Upper lobe of left lung (tissue), 4 donors: ENCODE measurements at regions not wholly inside any gene's neighbourhood (a gene's known extent, or its start where the extent isn't known, plus 50 kb on each side); places are given as distances from the start of the nearest gene placed in this dataset.

ENCODE experiments used
- CTCF ChIP-seq, 6 experiments: fragments of 450-650 bp in 4 of 6; fragments of 200-600 bp in 2 of 6; sonication (generic) in 2 of 6; IDR thresholded peaks; one replicate each; pipeline ENCODE4 v1.5.1; 2016 to 2019; ENCODE audit warnings: antibody characterized with exemption in 6 of 6
- EP300 ChIP-seq, 4 donors: sonication (generic); formaldehyde crosslinking; IDR thresholded peaks; one replicate each; pipeline ENCODE4 v1.5.1; 2017; ENCODE audit warnings: antibody characterized with exemption in 4 of 4, control low read depth in 2 of 4
- POLR2A ChIP-seq, 4 donors: fragments of 450-650 bp; IDR thresholded peaks; one replicate each; pipeline ENCODE4 v1.5.1; 2016 to 2017; ENCODE audit warnings: antibody characterized with exemption in 4 of 4, mild to moderate bottlenecking in 2 of 4
- POLR2AphosphoS5 ChIP-seq, 2 donors: sonication (generic); formaldehyde crosslinking; IDR thresholded peaks; one replicate each; pipeline ENCODE4 v1.5.1; 2017; ENCODE audit warnings: antibody characterized with exemption in 2 of 2

DNA sequence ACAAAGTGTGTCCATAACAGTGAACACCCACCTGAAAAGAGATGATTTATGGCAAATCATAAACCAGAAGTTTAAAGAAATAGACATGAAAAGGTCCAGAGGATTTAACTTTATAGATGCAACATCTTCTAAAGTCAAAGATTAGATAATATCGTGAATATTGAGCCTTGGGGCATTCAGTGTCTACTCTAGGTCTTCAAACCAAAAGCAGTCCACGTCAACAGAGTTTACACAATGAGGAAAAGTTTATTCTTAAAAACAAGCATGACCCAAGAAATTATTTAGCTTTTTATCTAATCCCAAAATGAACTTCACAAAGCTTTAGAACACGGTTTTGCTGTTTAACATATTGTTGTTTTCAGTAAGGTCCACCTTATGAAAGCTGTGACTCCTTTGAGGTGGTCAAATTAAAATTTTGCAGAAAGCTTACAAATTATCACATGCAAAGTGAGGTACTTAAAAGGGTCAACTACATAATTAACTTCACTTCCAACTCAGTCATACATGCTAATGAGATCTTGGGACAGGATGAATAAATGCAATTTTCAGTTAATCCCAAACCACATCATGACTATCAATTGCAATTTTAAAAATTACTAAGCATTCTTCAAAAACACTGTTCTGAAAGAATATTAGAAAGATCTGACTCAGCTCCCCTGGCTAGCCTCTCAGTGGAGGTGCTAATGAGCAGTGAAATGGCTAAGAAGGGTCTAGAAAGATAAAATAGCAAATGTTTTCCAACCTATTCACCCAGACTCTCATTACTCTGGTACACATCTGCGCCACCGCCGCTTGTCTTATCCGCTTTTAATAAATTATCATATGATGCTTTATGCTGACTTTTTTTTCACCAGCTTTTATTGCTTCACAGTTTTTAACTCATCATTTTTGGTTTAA is 92.4 kb upstream of the WDR17 start:
- no peak for TF ChIP-seq EP300 (IDR thresholded peaks at IDR 0.05)
- TF ChIP-seq POLR2A (IDR thresholded peaks at IDR 0.05): no peak
- TF ChIP-seq POLR2AphosphoS5 (IDR thresholded peaks at IDR 0.05): no peak
- TF ChIP-seq CTCF (IDR thresholded peaks at IDR 0.05): no peak
